GM23338 (cell line): ENCODE measurements at regions not wholly inside any gene's neighbourhood (a gene's known extent, or its start where the extent isn't known, plus 50 kb on each side); places are given as distances from the start of the nearest gene placed in this dataset.

Experiments
- CREB1 ChIP-seq: fragments of 250-450 bp; sonication (Bioruptor Pico); IDR thresholded peaks from 2 replicates; pipeline ENCODE4 v1.5.0; 2020; ENCODE audit warnings: low read depth, mild to moderate bottlenecking, moderate library complexity
- CTCF ChIP-seq, 2 experiments: fragments of 200-600 bp in 1 of 2; sonication (generic) in 1 of 2; conservative IDR thresholded peaks; 2 replicates each; pipeline versions ENCODE4 v1.5.1 to v1.6.1; 2016 to 2017; ENCODE audit warnings: antibody characterized with exemption in 2 of 2, low read depth in 2 of 2, mild to moderate bottlenecking in 2 of 2, moderate library complexity in 1 of 2
- ETS1 ChIP-seq: IDR thresholded peaks from 2 replicates; pipeline ENCODE4 v1.6.1; 2016; ENCODE audit warnings: antibody characterized with exemption
- EZH2 ChIP-seq: fragments of 200-600 bp; sonication (generic); IDR thresholded peaks from one replicate; pipeline ENCODE4 v1.8.0; 2017; ENCODE audit warnings: antibody characterized with exemption, mild to moderate bottlenecking, low read depth; ENCODE audit not compliant: unreplicated experiment
- EZH2phosphoT487 ChIP-seq: fragments of 200-600 bp; sonication (generic); IDR thresholded peaks from one replicate; pipeline ENCODE4 v1.8.1; 2018; ENCODE audit warnings: antibody characterized with exemption; ENCODE audit not compliant: unreplicated experiment
- JUNB ChIP-seq: IDR thresholded peaks from one replicate; pipeline ENCODE4 v1.6.1; 2016; ENCODE audit warnings: antibody characterized with exemption; ENCODE audit not compliant: unreplicated experiment
- NANOG ChIP-seq: IDR thresholded peaks from 2 replicates; pipeline ENCODE4 v1.6.1; 2016; ENCODE audit warnings: antibody characterized with exemption, borderline replicate concordance
- POLR2AphosphoS5 ChIP-seq: IDR thresholded peaks from 2 replicates; pipeline ENCODE4 v1.6.1; 2016; ENCODE audit warnings: antibody characterized with exemption, low read depth
- REST ChIP-seq: IDR thresholded peaks from one replicate; pipeline ENCODE4 v1.6.1; 2018; ENCODE audit warnings: antibody characterized with exemption; ENCODE audit not compliant: unreplicated experiment
- ZNF114 ChIP-seq: fragments of 250-450 bp; sonication (Bioruptor Pico); IDR thresholded peaks from 2 replicates; pipeline ENCODE4 v1.5.0; 2020; ENCODE audit warnings: mild to moderate bottlenecking, moderate library complexity
- ZNF331 ChIP-seq: fragments of 250-450 bp; sonication (Bioruptor Pico); IDR thresholded peaks from 2 replicates; pipeline ENCODE4 v1.5.0; 2020; ENCODE audit warnings: low read depth, mild to moderate bottlenecking, moderate library complexity
- ZNF462 ChIP-seq: fragments of 250-450 bp; sonication (Bioruptor Pico); IDR thresholded peaks from 2 replicates; pipeline ENCODE4 v1.5.0; 2020; ENCODE audit warnings: mild to moderate bottlenecking, moderate library complexity

GRCh38 chr2:225171350-225171749 is 129.1 kb upstream of the DOCK10 start:
- TF ChIP-seq REST (no peak), CTCF (conservative IDR thresholded peaks at IDR 0.05; ENCODE audit: low read depth in 2 of 2) (no peak), EZH2 (no peak), EZH2phosphoT487 (no peak), POLR2AphosphoS5 (no peak), CREB1 (no peak), JUNB (no peak), ZNF114 (CRISPR knock-in tag) (no peak), ZNF331 (CRISPR knock-in tag) (no peak), ETS1 (no peak), NANOG (no peak), ZNF462 (CRISPR knock-in tag) (no peak)
